ENCODE measurements at regions not wholly inside any gene's neighbourhood (a gene's known extent, or its start where the extent isn't known, plus 50 kb on each side); places are given as distances from the start of the nearest gene placed in this dataset.

DNA sequence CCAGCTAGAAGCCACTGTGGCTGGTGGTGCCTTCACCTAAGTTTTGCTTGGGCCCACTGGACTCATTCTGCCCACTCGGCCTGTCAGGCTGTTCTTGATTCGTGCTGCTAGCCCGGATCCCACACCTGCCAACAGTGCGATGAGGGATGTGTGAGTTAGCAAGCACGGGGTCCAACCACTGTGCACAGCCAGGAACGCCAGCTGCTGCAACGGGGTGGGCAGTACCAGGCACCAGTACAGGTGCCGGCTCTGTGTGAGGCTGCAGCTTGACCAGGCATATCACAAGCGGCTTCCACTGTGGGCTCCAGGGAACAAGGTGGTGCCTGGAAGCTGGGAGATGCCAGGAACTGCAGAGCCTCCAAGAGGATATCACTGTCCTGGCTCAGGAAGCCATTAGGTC is 481.2 kb downstream of the OTOL1 start:
- Histone ChIP-seq H3K27ac (ENCODE audit: insufficient read length, low read depth, low read length) (no peak overlapping the region), H3K9ac (ENCODE audit: extremely low read depth, insufficient read length, low read length) (no peak overlapping the region), H4K91ac (ENCODE audit: insufficient read length, low read depth, low read length) (no peak overlapping the region), H3K4me1 (ENCODE audit: insufficient read depth, low read length) (no peaks in the 10 kb centered on the region), H2AFZ (ENCODE audit: low read length) (no peak overlapping the region), H4K8ac (replicated peaks; ENCODE audit: insufficient read length, low read depth, low read length) (no peak overlapping the region), H2BK12ac (ENCODE audit: insufficient read length, low read depth, low read length) (no peak overlapping the region), H2BK120ac (ENCODE audit: low read depth, low read length, poor library complexity, severe bottlenecking) (no peak overlapping the region), H2BK15ac (ENCODE audit: low read depth, low read length) (no peak overlapping the region), H2AK5ac (ENCODE audit: insufficient read length, low read length) (no peak overlapping the region), H3K79me1 (ENCODE audit: insufficient read depth, low read depth, low read length, poor library complexity, severe bottlenecking) (no peaks in the 10 kb centered on the region), H2BK20ac (ENCODE audit: low read depth, low read length, poor library complexity, severe bottlenecking) (no peak overlapping the region), H4K5ac (ENCODE audit: insufficient read length, low read depth, low read length) (no peak overlapping the region), H3K18ac (ENCODE audit: insufficient read length, low read depth, low read length) (no peak overlapping the region), H3K9me3 (ENCODE audit: control insufficient read depth, low read depth, low read length) (no peaks in the 10 kb centered on the region), H3K23me2 (ENCODE audit: insufficient read length, low read depth, low read length, poor library complexity, severe bottlenecking) (no peaks in the 10 kb centered on the region), H3K79me2 (ENCODE audit: insufficient read depth, low read length) (no peaks in the 10 kb centered on the region), H4K20me1 (ENCODE audit: control insufficient read depth, insufficient read depth, insufficient read length) (no peaks in the 10 kb centered on the region), H3K14ac (ENCODE audit: insufficient read depth, low read length) (no peak overlapping the region), H3K27me3 (ENCODE audit: insufficient read depth, low read length) (no peaks in the 10 kb centered on the region), H2BK5ac (ENCODE audit: insufficient read length, low read length) (no peak overlapping the region), H3T11ph (ENCODE audit: low read length) (no peak overlapping the region), H3K56ac (ENCODE audit: insufficient read length, low read depth, low read length) (no peak overlapping the region), H3K4me2 (ENCODE audit: insufficient read depth, insufficient read length, low read length) (no peak overlapping the region), H3K23ac (ENCODE audit: insufficient read length, low read depth, low read length) (no peak overlapping the region), H3K4ac (ENCODE audit: low read depth, low read length) (no peak overlapping the region)
- H3K27ac Mint-ChIP-seq, result no peak overlapping the region
- TF ChIP-seq, protein P1, sequence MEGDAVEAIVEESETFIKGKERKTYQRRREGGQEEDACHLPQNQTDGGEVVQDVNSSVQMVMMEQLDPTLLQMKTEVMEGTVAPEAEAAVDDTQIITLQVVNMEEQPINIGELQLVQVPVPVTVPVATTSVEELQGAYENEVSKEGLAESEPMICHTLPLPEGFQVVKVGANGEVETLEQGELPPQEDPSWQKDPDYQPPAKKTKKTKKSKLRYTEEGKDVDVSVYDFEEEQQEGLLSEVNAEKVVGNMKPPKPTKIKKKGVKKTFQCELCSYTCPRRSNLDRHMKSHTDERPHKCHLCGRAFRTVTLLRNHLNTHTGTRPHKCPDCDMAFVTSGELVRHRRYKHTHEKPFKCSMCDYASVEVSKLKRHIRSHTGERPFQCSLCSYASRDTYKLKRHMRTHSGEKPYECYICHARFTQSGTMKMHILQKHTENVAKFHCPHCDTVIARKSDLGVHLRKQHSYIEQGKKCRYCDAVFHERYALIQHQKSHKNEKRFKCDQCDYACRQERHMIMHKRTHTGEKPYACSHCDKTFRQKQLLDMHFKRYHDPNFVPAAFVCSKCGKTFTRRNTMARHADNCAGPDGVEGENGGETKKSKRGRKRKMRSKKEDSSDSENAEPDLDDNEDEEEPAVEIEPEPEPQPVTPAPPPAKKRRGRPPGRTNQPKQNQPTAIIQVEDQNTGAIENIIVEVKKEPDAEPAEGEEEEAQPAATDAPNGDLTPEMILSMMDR (conservative IDR thresholded peaks at IDR 0.05), result no peak
- H3K4me3 Mint-ChIP-seq, result no peak overlapping the region
- DNase-seq, result no peak
- H3K9me3 Mint-ChIP-seq, result peaks cover 5 to 11% of the 10 kb centered on the region in 2 experiments; a peak in 3 of 5 replicates
- WGBS (ENCODE audit: extremely low coverage, insufficient read length, low lambda C conversion rate), result no CpG with 5 or more reads among the region's 9 CpGs
- H3K36me3 Mint-ChIP-seq (ENCODE audit: insufficient read depth in 1 of 3, low read depth in 3 of 3), result peaks cover 0 to 4% (median 0%) of the 10 kb centered on the region in 3 experiments; a peak in 3 of 7 replicates
- no peaks in the 10 kb centered on the region for H3K4me1 Mint-ChIP-seq
- no peaks in the 10 kb centered on the region for H3K27me3 Mint-ChIP-seq (ENCODE audit: low read depth)

Measured in H9 (cell line).